Stimulated activated naive CD8-positive, alpha-beta T cell treated with anti-CD3 and anti-CD28 coated beads, Interleukin-15, amount 100 ng/mL, for 72 hours (primary cell): ENCODE measurements at regions not wholly inside any gene's neighbourhood (a gene's known extent, or its start where the extent isn't known, plus 50 kb on each side); places are given as distances from the start of the nearest gene placed in this dataset.

Source experiments
- ATAC-seq: fragments of 150-1000 bp; cut with Tn5 transposase; 2 replicates; pipeline ENCODE4 v1.10.0; 2021; ENCODE audit warnings: mild to moderate bottlenecking, moderate library complexity
- DNase-seq, 2 donors: peaks; one replicate each; pipeline ENCODE4 v3.0.0; 2021 to 2022
- H3K27ac Mint-ChIP-seq, 2 donors: one replicate each; pipeline ENCODE4 v1.8.0; 2022; ENCODE audit warnings: mild to moderate bottlenecking in 2 of 2, mixed read lengths in 2 of 2, moderate library complexity in 2 of 2
- H3K27me3 Mint-ChIP-seq: one replicate; pipeline ENCODE4 v1.8.0; 2022; ENCODE audit warnings: mixed read lengths
- H3K4me1 Mint-ChIP-seq: one replicate; pipeline ENCODE4 v1.8.0; 2022; ENCODE audit warnings: mild to moderate bottlenecking, mixed read lengths
- H3K4me3 Mint-ChIP-seq, 2 donors: one replicate each; pipeline ENCODE4 v1.8.0; 2022; ENCODE audit warnings: mild to moderate bottlenecking in 2 of 2, mixed read lengths in 2 of 2, moderate library complexity in 1 of 2
- H3K9me3 Mint-ChIP-seq, 2 donors: one replicate each; pipeline ENCODE4 v1.8.0; 2022; ENCODE audit warnings: mixed read lengths in 2 of 2

- DNase-seq: no peak
- Mint-ChIP-seq H3K27ac (no peak overlapping the region), H3K27me3 (peaks cover 5% of the 10 kb centered on the region), H3K4me1 (no peaks in the 10 kb centered on the region), H3K9me3 (no peaks in the 10 kb centered on the region), H3K4me3 (no peak overlapping the region)
- ATAC-seq: no peak
Measured at GRCh38 chr13:32961724-32962123, 54.5 kb upstream of the KL start.

GRCh38 chr13:32962342-32962741 lies 53.9 kb upstream of the KL start:
- Mint-ChIP-seq H3K27ac (no peak overlapping the region), H3K27me3 (peaks cover under 1% of the 10 kb centered on the region), H3K9me3 (no peaks in the 10 kb centered on the region), H3K4me1 (no peaks in the 10 kb centered on the region), H3K4me3 (no peak overlapping the region)
- no peak for DNase-seq
- no peak for ATAC-seq

DNA sequence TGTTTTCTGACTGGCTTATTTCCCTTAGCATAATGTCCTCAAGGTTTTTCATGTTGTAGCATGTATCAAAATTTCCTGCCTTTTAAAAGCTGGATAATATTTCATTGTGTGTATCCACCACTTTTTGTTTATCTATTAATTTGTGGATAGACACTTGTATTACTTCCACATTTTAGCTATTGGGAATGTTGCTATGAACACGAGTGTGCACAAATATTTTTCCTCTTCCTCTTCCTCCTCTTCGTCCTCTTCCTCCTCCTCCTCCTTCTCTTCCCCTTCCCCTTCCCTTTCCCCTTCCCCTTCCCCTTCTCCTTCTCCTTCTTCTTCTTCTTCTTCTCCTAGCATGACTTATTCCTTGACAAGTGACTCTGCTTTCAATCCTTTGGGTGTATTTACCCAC lies 51.2 kb upstream of the KL start:
- Mint-ChIP-seq H3K27me3 (no peaks in the 10 kb centered on the region), H3K4me1 (no peaks in the 10 kb centered on the region), H3K27ac (no peak overlapping the region), H3K9me3 (no peaks in the 10 kb centered on the region), H3K4me3 (no peak overlapping the region)
- ATAC-seq: no peak
- DNase-seq: no peak
